ENCODE measurements at regions not wholly inside any gene's neighbourhood (a gene's known extent, or its start where the extent isn't known, plus 50 kb on each side); places are given as distances from the start of the nearest gene placed in this dataset.
A peak's percentile ranks its signal among the peaks of the same experiment; 100 is the strongest.

GRCh38 chr17:33481652-33482051 lies 188.6 kb upstream of the ASIC2 start:
- DNase-seq = no peak

- DNase-seq = no peak
These were observed 189.5 kb upstream of the ASIC2 start for GRCh38 chr17:33482636-33483035.

- no peak for DNase-seq
These were observed 191.5 kb upstream of the ASIC2 start for GRCh38 chr17:33484559-33484958.

GRCh38 chr17:33486135-33486885 lies 193.2 kb upstream of the ASIC2 start:
- DNase-seq = no peak

- DNase-seq = no peak
These were observed 194.2 kb upstream of the ASIC2 start for GRCh38 chr17:33487187-33487879.

- no peak for DNase-seq
These were observed 198.9 kb upstream of the ASIC2 start for GRCh38 chr17:33491871-33492481.

GRCh38 chr17:33492731-33493265 lies 199.7 kb upstream of the ASIC2 start:
- DNase-seq = no peak

- no peak for DNase-seq
These were observed 200.5 kb upstream of the ASIC2 start for GRCh38 chr17:33493566-33493965.

GRCh38 chr17:33494151-33494550 lies 201.1 kb upstream of the ASIC2 start:
- DNase-seq = no peak

GRCh38 chr17:33497623-33498022 lies 204.5 kb upstream of the ASIC2 start:
- no peak for DNase-seq

GRCh38 chr17:33498069-33498468 lies 205.0 kb upstream of the ASIC2 start:
- no peak for DNase-seq

- no peak for DNase-seq
These were observed 205.9 kb upstream of the ASIC2 start for GRCh38 chr17:33499040-33499439.

GRCh38 chr17:33500151-33500550 lies 207.1 kb upstream of the ASIC2 start:
- DNase-seq = no peak

GRCh38 chr17:33501185-33501584 lies 208.1 kb upstream of the ASIC2 start:
- DNase-seq = no peak

- DNase-seq = no peak
These were observed 211.5 kb upstream of the ASIC2 start for GRCh38 chr17:33504571-33504970.

- DNase-seq = no peak
These were observed 214.0 kb upstream of the ASIC2 start for GRCh38 chr17:33506889-33507650.

- no peak for DNase-seq
These were observed 215.1 kb upstream of the ASIC2 start for GRCh38 chr17:33508215-33508614.

GRCh38 chr17:33509331-33509730 lies 216.2 kb upstream of the ASIC2 start:
- DNase-seq = no peak

GRCh38 chr17:33511670-33512069 lies 218.6 kb upstream of the ASIC2 start:
- DNase-seq = peak in 1 of 5 donors; percentile 29

GRCh38 chr17:33512113-33512512 lies 219.0 kb upstream of the ASIC2 start:
- no peak for DNase-seq

- no peak for DNase-seq
These were observed 220.7 kb upstream of the ASIC2 start for GRCh38 chr17:33513769-33514168.

GRCh38 chr17:33514369-33514768 lies 221.3 kb upstream of the ASIC2 start:
- no peak for DNase-seq

GRCh38 chr17:33515974-33516373 lies 222.9 kb upstream of the ASIC2 start:
- DNase-seq = no peak
